K562 (cell line): ENCODE measurements at regions not wholly inside any gene's neighbourhood (a gene's known extent, or its start where the extent isn't known, plus 50 kb on each side); places are given as distances from the start of the nearest gene placed in this dataset.

ENCODE experiments used
- ATAC-seq: fragments of 200-7000 bp; cut with Tn5 transposase; 3 replicates; pipeline ENCODE4 v1.9.1; 2020; ENCODE audit warnings: moderate library complexity
- BruUV-seq: library from RNA; stranded (reverse); fragments of 400-500 nt; replicated peaks from 2 replicates; lab custom pipeline; 2021; lab: Mats Ljungman, UMichigan
- CTCF ChIA-PET: fragments of 300-600 bp; formaldehyde crosslinking; extraction: SDS; loops from one replicate; lab custom pipeline; 2021; ENCODE audit warnings: low intra/inter-chr PET ratio; lab: Yijun Ruan, JAX
- POLR2A ChIA-PET: fragments of 300-600, 350-650 bp; sonication (Branson Sonifier 250); formaldehyde crosslinking; extraction: SDS; loops from one replicate; lab custom pipeline; 2021; ENCODE audit warnings: antibody characterized with exemption, inconsistent platforms; lab: Yijun Ruan, JAX
- DNase-seq, 4 experiments: peaks; one replicate each; pipeline versions ENCODE4 v3.0.0 to v3.0.0-alpha.2; 2011 to 2018; ENCODE audit warnings: low spot score in 3 of 4, mixed read lengths in 3 of 4; ENCODE audit errors: extremely low read depth in 1 of 4
- FAIRE-seq: peaks from 2 replicates; lab custom pipeline; 2011; peaks lifted over from hg19 to GRCh38; lab: Jason Lieb, UNC
- H2AFZ ChIP-seq: 2 replicates; pipeline ENCODE4 v1.6.0; 2011; ENCODE audit warnings: low read depth, low read length, control low read depth, inconsistent platforms
- H3K27ac ChIP-seq: fragments of 200-600 bp; 3 replicates; pipeline ENCODE4 v1.8.0; 2011; ENCODE audit warnings: low read depth, mild to moderate bottlenecking, control low read depth, inconsistent platforms, low read length, moderate library complexity, mixed read lengths; ENCODE audit errors: extremely low read depth
- H3K27me3 ChIP-seq, 2 experiments: fragments of 300-600 bp in 1 of 2; 2 replicates in 1 of 2; 3 replicates in 1 of 2; pipeline versions ENCODE4 v1.6.0 to v1.8.0; 2011; ENCODE audit warnings: inconsistent platforms in 2 of 2, low read length in 2 of 2, mild to moderate bottlenecking in 1 of 2, mixed read lengths in 1 of 2, moderate library complexity in 1 of 2; ENCODE audit not compliant: control insufficient read depth in 2 of 2, insufficient read depth in 2 of 2
- H3K36me3 ChIP-seq: fragments of 300-600 bp; 3 replicates; pipeline ENCODE4 v1.8.0; 2011; ENCODE audit warnings: mild to moderate bottlenecking, low read length, inconsistent platforms; ENCODE audit not compliant: control insufficient read depth, insufficient read depth
- H3K4me1 ChIP-seq, 2 experiments: fragments of 200-600 bp in 1 of 2; replicated peaks in 1 of 2; 2 replicates in 1 of 2; 3 replicates in 1 of 2; pipeline versions ENCODE4 v1.5.1 to v1.8.0; 2011; ENCODE audit warnings: inconsistent platforms in 2 of 2, low read length in 2 of 2, mild to moderate bottlenecking in 1 of 2, mixed read lengths in 1 of 2, moderate library complexity in 1 of 2; ENCODE audit not compliant: control insufficient read depth in 2 of 2, insufficient read depth in 2 of 2
- H3K4me2 ChIP-seq: 2 replicates; pipeline ENCODE4 v1.6.1; 2011; ENCODE audit warnings: low read length, control low read depth, inconsistent platforms, mixed read lengths; ENCODE audit not compliant: insufficient read depth
- H3K4me3 ChIP-seq: fragments of 200-600 bp; sonication (generic), shearing (Covaris generic); 2 replicates; pipeline ENCODE4 v1.5.1; 2016; ENCODE audit warnings: control low read depth, inconsistent platforms
- H3K79me2 ChIP-seq: fragments of 200-600 bp; 3 replicates; pipeline ENCODE4 v1.8.0; 2011; ENCODE audit warnings: low read length, inconsistent platforms; ENCODE audit not compliant: control insufficient read depth, insufficient read depth
- H3K9ac ChIP-seq, 2 experiments: 2 replicates each; pipeline versions ENCODE4 v1.6.0 to v1.6.1; 2011; ENCODE audit warnings: low read depth in 2 of 2, low read length in 2 of 2, control low read depth in 1 of 2, inconsistent platforms in 1 of 2, mild to moderate bottlenecking in 1 of 2, mixed read lengths in 1 of 2; ENCODE audit not compliant: insufficient read depth in 1 of 2
- H3K9me1 ChIP-seq: one replicate; pipeline ENCODE4 v1.6.0; 2011; ENCODE audit warnings: inconsistent platforms, mild to moderate bottlenecking, low read length, moderate library complexity; ENCODE audit not compliant: control insufficient read depth, insufficient read depth
- H3K9me3 ChIP-seq: replicated peaks from 2 replicates; pipeline ENCODE4 v1.5.1; 2011; ENCODE audit warnings: low read depth, low read length, inconsistent platforms; ENCODE audit not compliant: control insufficient read depth, insufficient read depth
- H4K20me1 ChIP-seq: replicated peaks from 2 replicates; pipeline ENCODE4 v1.6.1; 2011; ENCODE audit warnings: low read length, inconsistent platforms, mixed read lengths; ENCODE audit not compliant: control insufficient read depth, insufficient read depth
- ATF1 ChIP-seq, 2 experiments: fragments of 450-650 bp in 1 of 2; IDR thresholded peaks; 2 replicates each; pipeline ENCODE4 v1.6.1; 2016; ENCODE audit warnings: missing compliant biosample characterization in 1 of 2, missing genetic modification characterization in 1 of 2
- CEBPB ChIP-seq: fragments of 450-650 bp; IDR thresholded peaks from 2 replicates; pipeline ENCODE4 v1.6.1; 2016; ENCODE audit warnings: missing genetic modification characterization, missing compliant biosample characterization
- MAX ChIP-seq: sonication (generic); formaldehyde crosslinking; IDR thresholded peaks from 2 replicates; pipeline ENCODE4 v1.9.0; 2022; ENCODE audit warnings: mild to moderate bottlenecking, missing genetic modification reagents
- MEF2D ChIP-seq: conservative IDR thresholded peaks from 2 replicates; pipeline ENCODE4 v1.6.1; 2016; ENCODE audit warnings: low read depth, missing genetic modification characterization, missing compliant biosample characterization
- RBM39 ChIP-seq: fragments of 200-400 bp; formaldehyde crosslinking; optimal IDR thresholded peaks from 2 replicates; pipeline ENCODE3; 2018; ENCODE audit warnings: low read depth, low read length
- SRSF9 ChIP-seq: fragments of 200-400 bp; formaldehyde crosslinking; IDR thresholded peaks from 2 replicates; pipeline ENCODE4 v1.6.1; 2017; ENCODE audit warnings: low read depth, low read length, borderline replicate concordance
- TRIM25 ChIP-seq: fragments of 450-650 bp; IDR thresholded peaks from 2 replicates; pipeline ENCODE4 v1.7.0; 2016; ENCODE audit warnings: borderline replicate concordance
- XRCC5 ChIP-seq: fragments of 200-400 bp; formaldehyde crosslinking; IDR thresholded peaks from 2 replicates; pipeline ENCODE4 v1.6.1; 2017; ENCODE audit warnings: low read depth, mild to moderate bottlenecking, low read length
- ZNF134 ChIP-seq: fragments of 250-450 bp; sonication (Bioruptor Pico); conservative IDR thresholded peaks from 2 replicates; pipeline ENCODE4 v1.4.0; 2020
- WGBS: fragments of 100-300 bp; shearing (Covaris generic); methylation state at CpG from one replicate; pipeline ENCODE4 v1.1.6; 2016; ENCODE audit warnings: low coverage, mixed read lengths; ENCODE audit not compliant: insufficient coverage; ENCODE audit errors: missing lambda C conversion rate; 5-methylcytosine and 5-hydroxymethylcytosine counted together
- in situ Hi-C: fragments of 300-500 bp; cut with MboI; formaldehyde crosslinking; loops from 4 replicates; pipeline ENCODE4 v1.15.0; 2018; ENCODE audit warnings: inconsistent platforms, mixed read lengths
- intact Hi-C: fragments of 100-400 bp; cut with micrococcal nuclease; formaldehyde crosslinking; loops from 2 replicates; pipeline ENCODE4 v1.14.2; 2022
- TF ChIP-seq, protein P1 (sequence below), 2 experiments: fragments of 150-350 bp in 1 of 2; IDR thresholded peaks; 2 replicates each; pipeline ENCODE4 v1.6.1; 2012 to 2016; ENCODE audit warnings: low read depth in 2 of 2, low read length in 2 of 2, mild to moderate bottlenecking in 1 of 2, moderate library complexity in 1 of 2
- TF ChIP-seq, protein P2 (sequence below): sonication (generic); formaldehyde crosslinking; IDR thresholded peaks from 2 replicates; pipeline ENCODE4 v1.8.1; 2023; ENCODE audit warnings: missing genetic modification reagents, mild to moderate bottlenecking, borderline replicate concordance

DNA sequence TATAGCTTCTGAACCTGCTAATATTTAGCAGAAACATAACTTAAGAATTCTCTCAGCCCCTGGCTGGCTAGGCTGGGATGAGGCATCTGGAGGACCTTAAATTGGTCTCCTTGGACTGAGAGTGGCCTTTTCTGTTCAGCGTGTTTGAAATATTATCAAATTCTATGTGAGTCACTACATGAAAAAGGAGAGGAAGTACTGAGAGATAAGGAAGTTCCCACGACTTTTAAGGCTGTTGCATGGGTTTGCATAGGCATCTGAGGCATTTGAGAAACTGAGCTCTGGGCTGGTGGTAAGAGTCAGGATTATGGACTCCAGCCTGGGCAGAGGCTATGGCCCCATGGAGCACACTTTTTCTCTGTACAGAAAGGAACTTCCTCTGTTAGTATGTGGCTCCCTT, 816.2 kb upstream of the GRAMD2B start:
- WGBS, result 0% methylated on average over 2 of the region's 2 CpGs
- Histone ChIP-seq H3K27ac (no peak overlapping the region), H3K79me2 (no peaks in the 10 kb centered on the region), H3K27me3 (no peaks in the 10 kb centered on the region), H4K20me1 (no peaks in the 10 kb centered on the region), H3K9ac (no peak overlapping the region), H3K4me1 (no peaks in the 10 kb centered on the region), H3K9me3 (no peaks in the 10 kb centered on the region), H3K9me1 (no peaks in the 10 kb centered on the region), H3K4me3 (no peak overlapping the region), H2AFZ (no peak overlapping the region), H3K36me3 (no peaks in the 10 kb centered on the region), H3K4me2 (no peak overlapping the region)
- ChIA-PET CTCF (no interaction called here), POLR2A (no interaction called here)
- FAIRE-seq (no peak), DNase-seq (no peak), ATAC-seq (no peak)
- no TSS peak for BruUV-seq
- in situ Hi-C loops (no loop called here), intact Hi-C loops (no loop called here)
- no peak for TF ChIP-seq ZNF134 (CRISPR knock-in tag)
- TF ChIP-seq, protein P1, sequence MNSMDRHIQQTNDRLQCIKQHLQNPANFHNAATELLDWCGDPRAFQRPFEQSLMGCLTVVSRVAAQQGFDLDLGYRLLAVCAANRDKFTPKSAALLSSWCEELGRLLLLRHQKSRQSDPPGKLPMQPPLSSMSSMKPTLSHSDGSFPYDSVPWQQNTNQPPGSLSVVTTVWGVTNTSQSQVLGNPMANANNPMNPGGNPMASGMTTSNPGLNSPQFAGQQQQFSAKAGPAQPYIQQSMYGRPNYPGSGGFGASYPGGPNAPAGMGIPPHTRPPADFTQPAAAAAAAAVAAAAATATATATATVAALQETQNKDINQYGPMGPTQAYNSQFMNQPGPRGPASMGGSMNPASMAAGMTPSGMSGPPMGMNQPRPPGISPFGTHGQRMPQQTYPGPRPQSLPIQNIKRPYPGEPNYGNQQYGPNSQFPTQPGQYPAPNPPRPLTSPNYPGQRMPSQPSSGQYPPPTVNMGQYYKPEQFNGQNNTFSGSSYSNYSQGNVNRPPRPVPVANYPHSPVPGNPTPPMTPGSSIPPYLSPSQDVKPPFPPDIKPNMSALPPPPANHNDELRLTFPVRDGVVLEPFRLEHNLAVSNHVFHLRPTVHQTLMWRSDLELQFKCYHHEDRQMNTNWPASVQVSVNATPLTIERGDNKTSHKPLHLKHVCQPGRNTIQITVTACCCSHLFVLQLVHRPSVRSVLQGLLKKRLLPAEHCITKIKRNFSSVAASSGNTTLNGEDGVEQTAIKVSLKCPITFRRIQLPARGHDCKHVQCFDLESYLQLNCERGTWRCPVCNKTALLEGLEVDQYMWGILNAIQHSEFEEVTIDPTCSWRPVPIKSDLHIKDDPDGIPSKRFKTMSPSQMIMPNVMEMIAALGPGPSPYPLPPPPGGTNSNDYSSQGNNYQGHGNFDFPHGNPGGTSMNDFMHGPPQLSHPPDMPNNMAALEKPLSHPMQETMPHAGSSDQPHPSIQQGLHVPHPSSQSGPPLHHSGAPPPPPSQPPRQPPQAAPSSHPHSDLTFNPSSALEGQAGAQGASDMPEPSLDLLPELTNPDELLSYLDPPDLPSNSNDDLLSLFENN (IDR thresholded peaks at IDR 0.05; ENCODE audit: low read depth in 2 of 2, low read length in 2 of 2), result no peak
- TF ChIP-seq, protein P2, sequence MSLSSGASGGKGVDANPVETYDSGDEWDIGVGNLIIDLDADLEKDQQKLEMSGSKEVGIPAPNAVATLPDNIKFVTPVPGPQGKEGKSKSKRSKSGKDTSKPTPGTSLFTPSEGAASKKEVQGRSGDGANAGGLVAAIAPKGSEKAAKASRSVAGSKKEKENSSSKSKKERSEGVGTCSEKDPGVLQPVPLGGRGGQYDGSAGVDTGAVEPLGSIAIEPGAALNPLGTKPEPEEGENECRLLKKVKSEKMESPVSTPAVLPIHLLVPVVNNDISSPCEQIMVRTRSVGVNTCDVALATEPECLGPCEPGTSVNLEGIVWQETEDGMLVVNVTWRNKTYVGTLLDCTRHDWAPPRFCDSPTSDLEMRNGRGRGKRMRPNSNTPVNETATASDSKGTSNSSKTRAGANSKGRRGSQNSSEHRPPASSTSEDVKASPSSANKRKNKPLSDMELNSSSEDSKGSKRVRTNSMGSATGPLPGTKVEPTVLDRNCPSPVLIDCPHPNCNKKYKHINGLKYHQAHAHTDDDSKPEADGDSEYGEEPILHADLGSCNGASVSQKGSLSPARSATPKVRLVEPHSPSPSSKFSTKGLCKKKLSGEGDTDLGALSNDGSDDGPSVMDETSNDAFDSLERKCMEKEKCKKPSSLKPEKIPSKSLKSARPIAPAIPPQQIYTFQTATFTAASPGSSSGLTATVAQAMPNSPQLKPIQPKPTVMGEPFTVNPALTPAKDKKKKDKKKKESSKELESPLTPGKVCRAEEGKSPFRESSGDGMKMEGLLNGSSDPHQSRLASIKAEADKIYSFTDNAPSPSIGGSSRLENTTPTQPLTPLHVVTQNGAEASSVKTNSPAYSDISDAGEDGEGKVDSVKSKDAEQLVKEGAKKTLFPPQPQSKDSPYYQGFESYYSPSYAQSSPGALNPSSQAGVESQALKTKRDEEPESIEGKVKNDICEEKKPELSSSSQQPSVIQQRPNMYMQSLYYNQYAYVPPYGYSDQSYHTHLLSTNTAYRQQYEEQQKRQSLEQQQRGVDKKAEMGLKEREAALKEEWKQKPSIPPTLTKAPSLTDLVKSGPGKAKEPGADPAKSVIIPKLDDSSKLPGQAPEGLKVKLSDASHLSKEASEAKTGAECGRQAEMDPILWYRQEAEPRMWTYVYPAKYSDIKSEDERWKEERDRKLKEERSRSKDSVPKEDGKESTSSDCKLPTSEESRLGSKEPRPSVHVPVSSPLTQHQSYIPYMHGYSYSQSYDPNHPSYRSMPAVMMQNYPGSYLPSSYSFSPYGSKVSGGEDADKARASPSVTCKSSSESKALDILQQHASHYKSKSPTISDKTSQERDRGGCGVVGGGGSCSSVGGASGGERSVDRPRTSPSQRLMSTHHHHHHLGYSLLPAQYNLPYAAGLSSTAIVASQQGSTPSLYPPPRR, result no peak
- no peak for TF ChIP-seq MAX
- no peak for TF ChIP-seq SRSF9
- no peak for TF ChIP-seq TRIM25
- no peak for TF ChIP-seq CEBPB
- TF ChIP-seq MEF2D, result no peak
- TF ChIP-seq RBM39, result no peak
- no peak for TF ChIP-seq XRCC5
- TF ChIP-seq ATF1 (CRISPR knock-in tag; IDR thresholded peaks at IDR 0.05), result no peak
- TF ChIP-seq ATF1 (tag; IDR thresholded peaks at IDR 0.05), result no peak
